ENCODE measurements at regions not wholly inside any gene's neighbourhood (a gene's known extent, or its start where the extent isn't known, plus 50 kb on each side); places are given as distances from the start of the nearest gene placed in this dataset.

GRCh38 chr3:177610686-177611633 lies 413.7 kb upstream of the TBL1XR1 start:
- no peak for TF ChIP-seq CTCF (IDR thresholded peaks at IDR 0.05)
- TF ChIP-seq EZH2 (IDR thresholded peaks at IDR 0.05; ENCODE audit: borderline replicate concordance, insufficient read depth, low read depth, low read length, poor library complexity, severe bottlenecking): no peak
